ENCODE measurements at regions not wholly inside any gene's neighbourhood (a gene's known extent, or its start where the extent isn't known, plus 50 kb on each side); places are given as distances from the start of the nearest gene placed in this dataset.

DNA sequence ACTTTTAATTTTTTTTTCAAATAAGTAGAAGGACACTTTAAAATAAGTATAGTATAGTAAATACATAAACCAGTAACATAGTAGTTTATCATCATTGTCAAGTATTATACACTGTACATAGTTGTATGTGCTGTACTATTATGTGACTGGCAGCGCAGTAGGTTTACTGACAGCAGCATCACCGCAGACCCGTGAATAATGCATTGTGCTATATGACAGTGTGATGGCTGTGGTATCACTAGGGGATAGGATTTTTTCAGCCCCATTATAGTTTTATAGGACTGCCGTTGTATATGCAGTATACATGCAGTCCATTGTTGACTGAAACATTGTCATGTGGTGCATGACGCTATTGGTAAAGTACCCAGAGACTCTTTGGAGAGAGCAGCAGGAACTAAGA is 306.5 kb downstream of the SQOR start:
- H2AFZ ChIP-seq (ENCODE audit: low read length): no peak overlapping the region
- no peak overlapping the region for H2BK12ac ChIP-seq (ENCODE audit: low read depth, low read length)
- no peaks in the 10 kb centered on the region; a peak in 2 of 7 replicates for H3K4me1 ChIP-seq (replicated peaks in 1 of 4; ENCODE audit: control insufficient read depth in 3 of 4, insufficient read depth in 4 of 4, low read length in 3 of 4)

More for the DNA sequence above, 306.5 kb downstream of the SQOR start:
- ChIA-PET CTCF (ENCODE audit: partially characterized antibody) (interaction anchor here (1.4 kb wide), 1 partner anchor 146 kb away, joined by 4 read pairs; no protein-coding TSS in a partner anchor), POLR2A (ENCODE audit: partially characterized antibody) (no interaction called here)
- Histone ChIP-seq H2BK5ac (ENCODE audit: low read depth, low read length) (no peak overlapping the region), H3K4me2 (ENCODE audit: insufficient read depth in 1 of 2, low read depth in 2 of 2, low read length in 2 of 2) (no peak overlapping the region), H3K9ac (replicated peaks in 1 of 4; ENCODE audit: extremely low read depth in 1 of 4, low read depth in 3 of 4, low read length in 3 of 4) (no peak overlapping the region), H3K4ac (replicated peaks; ENCODE audit: insufficient read length, low read depth, low read length) (no peak overlapping the region), H3K18ac (ENCODE audit: extremely low read depth, low read length) (no peak overlapping the region), H4K20me1 (replicated peaks in 1 of 2; ENCODE audit: control insufficient read depth in 1 of 2, insufficient read depth in 2 of 2, low read length in 2 of 2) (no peaks in the 10 kb centered on the region), H4K5ac (ENCODE audit: insufficient read length, low read depth, low read length) (no peak overlapping the region), H4K8ac (ENCODE audit: extremely low read depth, insufficient read depth, low read length) (no peak overlapping the region), H3K27ac (ENCODE audit: low read depth, low read length) (no peak overlapping the region), H3K23me2 (ENCODE audit: low read depth, low read length) (no peaks in the 10 kb centered on the region), H3K79me1 (ENCODE audit: low read depth, low read length) (no peaks in the 10 kb centered on the region), H2BK20ac (ENCODE audit: low read length) (no peak overlapping the region), H4K91ac (replicated peaks; ENCODE audit: insufficient read length, low read length) (no peak overlapping the region), H3K79me2 (ENCODE audit: control insufficient read depth in 1 of 2, insufficient read depth in 2 of 2, low read length in 2 of 2) (no peaks in the 10 kb centered on the region), H3K9me3 (ENCODE audit: insufficient read depth in 2 of 2, low read depth in 1 of 2, low read length in 1 of 2) (no peaks in the 10 kb centered on the region), H3K23ac (ENCODE audit: insufficient read length) (no peak overlapping the region), H3K36me3 (ENCODE audit: control insufficient read depth in 2 of 4, insufficient read depth in 4 of 4, low read length in 3 of 4) (no peaks in the 10 kb centered on the region), H2BK120ac (replicated peaks; ENCODE audit: low read depth, low read length) (no peak overlapping the region), H2BK15ac (ENCODE audit: low read length) (no peak overlapping the region), H3K4me3 (ENCODE audit: extremely low read depth in 1 of 4, insufficient read depth in 2 of 4, low read depth in 3 of 4, low read length in 4 of 4) (no peak overlapping the region), H3K14ac (ENCODE audit: insufficient read length) (no peak overlapping the region), H3K56ac (replicated peaks; ENCODE audit: insufficient read length, low read depth, low read length) (no peak overlapping the region), H3K27me3 (replicated peaks in 1 of 4; ENCODE audit: control insufficient read depth in 3 of 4, extremely low read depth in 1 of 4, insufficient read depth in 3 of 4, low read length in 3 of 4) (no peaks in the 10 kb centered on the region), H2AK5ac (ENCODE audit: low read depth, low read length) (no peak overlapping the region)
- TF ChIP-seq KDM4A (IDR thresholded peaks at IDR 0.05; ENCODE audit: low read depth, low read length, severe bottlenecking) (no peak), CEBPB (IDR thresholded peaks at IDR 0.05; ENCODE audit: low read depth, low read length) (no peak), YY1 (IDR thresholded peaks at IDR 0.05; ENCODE audit: low read depth, low read length) (no peak), MAFK (IDR thresholded peaks at IDR 0.05; ENCODE audit: low read depth, low read length) (no peak)
- FAIRE-seq (no peak), DNase-seq (ENCODE audit: low read depth in 1 of 2, low spot score in 2 of 2) (no peak)
- 93% methylated on average over 5 of the region's 5 CpGs; no CpG with 5 or more reads in 1 of the 2 experiments for WGBS, 2 experiments (ENCODE audit: extremely low coverage in 1 of 2, insufficient coverage in 1 of 2, insufficient read length in 1 of 2, insufficient replicate concordance in 2 of 2, low coverage in 1 of 2, low lambda C conversion rate in 2 of 2, missing lambda C conversion rate in 1 of 2)

Data from H1 (cell line).